H9 (cell line): ENCODE measurements at regions not wholly inside any gene's neighbourhood (a gene's known extent, or its start where the extent isn't known, plus 50 kb on each side); places are given as distances from the start of the nearest gene placed in this dataset.

Experiments
- DNase-seq: peaks from one replicate; pipeline ENCODE4 v3.0.0-alpha.2; 2017
- H2AFZ ChIP-seq: one replicate; pipeline ENCODE4 v1.6.1; 2013; ENCODE audit warnings: mild to moderate bottlenecking, low read length, control low read depth, moderate library complexity
- H2AK5ac ChIP-seq: 2 replicates; pipeline ENCODE4 v1.6.1; 2013; ENCODE audit warnings: low read length, control low read depth, mixed read lengths; ENCODE audit not compliant: insufficient read length
- H2BK120ac ChIP-seq: one replicate; pipeline ENCODE4 v1.6.1; 2013; ENCODE audit warnings: low read depth, mild to moderate bottlenecking, low read length, control low read depth, inconsistent platforms; ENCODE audit not compliant: poor library complexity, severe bottlenecking
- H2BK12ac ChIP-seq: 2 replicates; pipeline ENCODE4 v1.6.1; 2013; ENCODE audit warnings: low read length, control low read depth, mixed read lengths, low read depth; ENCODE audit not compliant: insufficient read length
- H2BK15ac ChIP-seq: 2 replicates; pipeline ENCODE4 v1.6.1; 2013; ENCODE audit warnings: low read depth, low read length, control low read depth
- H2BK20ac ChIP-seq: one replicate; pipeline ENCODE4 v1.6.1; 2013; ENCODE audit warnings: low read depth, mild to moderate bottlenecking, low read length, control low read depth, inconsistent platforms; ENCODE audit not compliant: poor library complexity, severe bottlenecking
- H2BK5ac ChIP-seq: 2 replicates; pipeline ENCODE4 v1.6.1; 2013; ENCODE audit warnings: low read length, control low read depth, mixed read lengths; ENCODE audit not compliant: insufficient read length
- H3K14ac ChIP-seq: 2 replicates; pipeline ENCODE4 v1.6.1; 2013; ENCODE audit warnings: low read length, control low read depth; ENCODE audit not compliant: insufficient read depth
- H3K18ac ChIP-seq: 2 replicates; pipeline ENCODE4 v1.6.1; 2013; ENCODE audit warnings: low read depth, mild to moderate bottlenecking, mixed read lengths, low read length, control low read depth; ENCODE audit not compliant: insufficient read length
- H3K23ac ChIP-seq: 2 replicates; pipeline ENCODE4 v1.6.1; 2013; ENCODE audit warnings: low read length, control low read depth, mixed read lengths, low read depth; ENCODE audit not compliant: insufficient read length
- H3K23me2 ChIP-seq: 2 replicates; pipeline ENCODE4 v1.6.1; 2013; ENCODE audit warnings: low read depth, mild to moderate bottlenecking, mixed read lengths, low read length, control low read depth; ENCODE audit not compliant: insufficient read length, poor library complexity, severe bottlenecking
- H3K27ac ChIP-seq: 2 replicates; pipeline ENCODE4 v1.5.1; 2013; ENCODE audit warnings: low read length, control low read depth, mixed read lengths, low read depth; ENCODE audit not compliant: insufficient read length
- H3K27me3 ChIP-seq: 2 replicates; pipeline ENCODE4 v1.6.1; 2013; ENCODE audit warnings: low read length, control low read depth, inconsistent platforms; ENCODE audit not compliant: insufficient read depth
- H3K4ac ChIP-seq: 2 replicates; pipeline ENCODE4 v1.6.1; 2013; ENCODE audit warnings: low read depth, mild to moderate bottlenecking, control low read depth, inconsistent platforms, low read length, moderate library complexity
- H3K4me1 ChIP-seq: 2 replicates; pipeline ENCODE4 v1.6.1; 2013; ENCODE audit warnings: low read length, control low read depth, inconsistent platforms; ENCODE audit not compliant: insufficient read depth
- H3K4me2 ChIP-seq: 2 replicates; pipeline ENCODE4 v1.6.1; 2013; ENCODE audit warnings: low read length, control low read depth, mixed read lengths; ENCODE audit not compliant: insufficient read length, insufficient read depth
- H3K56ac ChIP-seq: 2 replicates; pipeline ENCODE4 v1.6.1; 2013; ENCODE audit warnings: low read depth, mild to moderate bottlenecking, mixed read lengths, low read length, control low read depth; ENCODE audit not compliant: insufficient read length
- H3K79me1 ChIP-seq: 2 replicates; pipeline ENCODE4 v1.6.1; 2013; ENCODE audit warnings: low read depth, mild to moderate bottlenecking, moderate library complexity, low read length, control low read depth, inconsistent platforms; ENCODE audit not compliant: insufficient read depth, poor library complexity, severe bottlenecking
- H3K79me2 ChIP-seq: 2 replicates; pipeline ENCODE4 v1.6.1; 2013; ENCODE audit warnings: low read length, control low read depth, inconsistent platforms; ENCODE audit not compliant: insufficient read depth
- H3K9ac ChIP-seq: 2 replicates; pipeline ENCODE4 v1.6.1; 2013; ENCODE audit warnings: low read length, control low read depth, mixed read lengths; ENCODE audit not compliant: insufficient read length; ENCODE audit errors: extremely low read depth
- H3K9me3 ChIP-seq: one replicate; pipeline ENCODE4 v1.6.1; 2013; ENCODE audit warnings: low read depth, low read length, inconsistent platforms; ENCODE audit not compliant: control insufficient read depth
- H3T11ph ChIP-seq: one replicate; pipeline ENCODE4 v1.6.1; 2013; ENCODE audit warnings: mild to moderate bottlenecking, low read length, control low read depth, inconsistent platforms
- H4K20me1 ChIP-seq: one replicate; pipeline ENCODE4 v1.6.1; 2013; ENCODE audit not compliant: control insufficient read depth, insufficient read length, insufficient read depth
- H4K5ac ChIP-seq: 2 replicates; pipeline ENCODE4 v1.6.1; 2013; ENCODE audit warnings: low read depth, mild to moderate bottlenecking, mixed read lengths, low read length, control low read depth; ENCODE audit not compliant: insufficient read length
- H4K8ac ChIP-seq: replicated peaks from 2 replicates; pipeline ENCODE4 v1.6.1; 2013; ENCODE audit warnings: low read length, control low read depth, mixed read lengths, low read depth; ENCODE audit not compliant: insufficient read length
- H4K91ac ChIP-seq: 2 replicates; pipeline ENCODE4 v1.6.1; 2013; ENCODE audit warnings: low read depth, mild to moderate bottlenecking, moderate library complexity, mixed read lengths, low read length, control low read depth; ENCODE audit not compliant: insufficient read length
- H3K27ac Mint-ChIP-seq, 3 experiments: 2 replicates in 2 of 3; 3 replicates in 1 of 3; pipeline ENCODE4 v1.8.0; 2020 to 2021; ENCODE audit warnings: mixed read lengths in 3 of 3, mild to moderate bottlenecking in 1 of 3, moderate library complexity in 1 of 3
- H3K27me3 Mint-ChIP-seq: 2 replicates; pipeline ENCODE4 v1.8.0; 2021; ENCODE audit warnings: low read depth, mild to moderate bottlenecking, moderate library complexity, mixed read lengths
- H3K36me3 Mint-ChIP-seq, 3 experiments: 2 replicates in 2 of 3; 3 replicates in 1 of 3; pipeline ENCODE4 v1.8.0; 2020 to 2021; ENCODE audit warnings: low read depth in 3 of 3, mixed read lengths in 3 of 3; ENCODE audit not compliant: insufficient read depth in 1 of 3
- H3K4me1 Mint-ChIP-seq, 2 experiments: 2 replicates each; pipeline ENCODE4 v1.8.0; 2020; ENCODE audit warnings: mixed read lengths in 2 of 2
- H3K4me3 Mint-ChIP-seq, 2 experiments: 2 replicates in 1 of 2; 3 replicates in 1 of 2; pipeline ENCODE4 v1.8.0; 2020 to 2021; ENCODE audit warnings: mild to moderate bottlenecking in 2 of 2, mixed read lengths in 2 of 2, moderate library complexity in 1 of 2
- H3K9me3 Mint-ChIP-seq, 2 experiments: 2 replicates in 1 of 2; 3 replicates in 1 of 2; pipeline ENCODE4 v1.8.0; 2020; ENCODE audit warnings: mild to moderate bottlenecking in 2 of 2, mixed read lengths in 2 of 2, moderate library complexity in 1 of 2
- WGBS: extraction: QIAGEN DNeasy Blood & Tissue Kit; methylation state at CpG from one replicate; pipeline ENCODE4 v1.1.7; 2013; ENCODE audit warnings: missing lambda C conversion rate, low lambda C conversion rate, mixed read lengths; ENCODE audit not compliant: insufficient read length; ENCODE audit errors: extremely low coverage; 5-methylcytosine and 5-hydroxymethylcytosine counted together
- TF ChIP-seq, protein P1 (sequence below): fragments of 200-600 bp; sonication (generic); conservative IDR thresholded peaks from 3 replicates; pipeline ENCODE4 v1.8.0; 2021; ENCODE audit warnings: antibody characterized with exemption, mild to moderate bottlenecking

- Histone ChIP-seq H3K14ac (no peak overlapping the region), H3K27ac (no peak overlapping the region)
Observed at GRCh38 chr1:200483491-200484143, 73.8 kb upstream of the ZNF281 start.

More at GRCh38 chr1:200483491-200484143, 73.8 kb upstream of the ZNF281 start:
- Mint-ChIP-seq H3K36me3 (peaks cover 0 to 7% (median 2%) of the 10 kb centered on the region in 3 experiments; a peak in 2 of 7 replicates), H3K27ac (no peak overlapping the region), H3K27me3 (peaks cover 11% of the 10 kb centered on the region), H3K4me3 (no peak overlapping the region), H3K9me3 (no peaks in the 10 kb centered on the region), H3K4me1 (peaks cover 17 to 22% of the 10 kb centered on the region in 2 experiments)
- TF ChIP-seq, protein P1, sequence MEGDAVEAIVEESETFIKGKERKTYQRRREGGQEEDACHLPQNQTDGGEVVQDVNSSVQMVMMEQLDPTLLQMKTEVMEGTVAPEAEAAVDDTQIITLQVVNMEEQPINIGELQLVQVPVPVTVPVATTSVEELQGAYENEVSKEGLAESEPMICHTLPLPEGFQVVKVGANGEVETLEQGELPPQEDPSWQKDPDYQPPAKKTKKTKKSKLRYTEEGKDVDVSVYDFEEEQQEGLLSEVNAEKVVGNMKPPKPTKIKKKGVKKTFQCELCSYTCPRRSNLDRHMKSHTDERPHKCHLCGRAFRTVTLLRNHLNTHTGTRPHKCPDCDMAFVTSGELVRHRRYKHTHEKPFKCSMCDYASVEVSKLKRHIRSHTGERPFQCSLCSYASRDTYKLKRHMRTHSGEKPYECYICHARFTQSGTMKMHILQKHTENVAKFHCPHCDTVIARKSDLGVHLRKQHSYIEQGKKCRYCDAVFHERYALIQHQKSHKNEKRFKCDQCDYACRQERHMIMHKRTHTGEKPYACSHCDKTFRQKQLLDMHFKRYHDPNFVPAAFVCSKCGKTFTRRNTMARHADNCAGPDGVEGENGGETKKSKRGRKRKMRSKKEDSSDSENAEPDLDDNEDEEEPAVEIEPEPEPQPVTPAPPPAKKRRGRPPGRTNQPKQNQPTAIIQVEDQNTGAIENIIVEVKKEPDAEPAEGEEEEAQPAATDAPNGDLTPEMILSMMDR: no peak; the same call in 2 of the 3 replicates
- Histone ChIP-seq H3K79me2 (no peaks in the 10 kb centered on the region), H4K8ac (no peak overlapping the region), H3K4ac (no peak overlapping the region), H2BK120ac (no peak overlapping the region), H3K18ac (no peak overlapping the region), H3K9me3 (no peaks in the 10 kb centered on the region), H3K56ac (no peak overlapping the region), H3K4me2 (no peak overlapping the region), H3K23ac (no peak overlapping the region), H2BK12ac (no peak overlapping the region), H3K4me1 (peaks cover 4% of the 10 kb centered on the region), H2AK5ac (no peak overlapping the region), H2BK15ac (no peak overlapping the region), H2AFZ (no peak overlapping the region), H3T11ph (no peak overlapping the region), H3K23me2 (no peaks in the 10 kb centered on the region), H4K5ac (no peak overlapping the region), H4K20me1 (no peaks in the 10 kb centered on the region), H3K27me3 (no peaks in the 10 kb centered on the region; the same call in 1 of the 2 replicates), H4K91ac (no peak overlapping the region), H3K79me1 (no peaks in the 10 kb centered on the region), H2BK20ac (no peak overlapping the region), H3K9ac (no peak overlapping the region), H2BK5ac (no peak overlapping the region)
- peak; percentile 55 for DNase-seq
- no CpG with 5 or more reads among the region's 5 CpGs for WGBS
